ENCODE measurements at regions not wholly inside any gene's neighbourhood (a gene's known extent, or its start where the extent isn't known, plus 50 kb on each side); places are given as distances from the start of the nearest gene placed in this dataset.

- Histone ChIP-seq H3K9ac (ENCODE audit: low read length) (no peak overlapping the region), H3K9me3 (ENCODE audit: control insufficient read depth, low read length) (no peaks in the 10 kb centered on the region), H3K27me3 (ENCODE audit: control insufficient read depth, insufficient read depth, low read length) (no peaks in the 10 kb centered on the region), H3K4me3 (ENCODE audit: low read length) (no peak overlapping the region), H3K4me1 (ENCODE audit: control insufficient read depth, insufficient read depth, low read length) (peaks cover 5% of the 10 kb centered on the region), H3K36me3 (ENCODE audit: control insufficient read depth, insufficient read depth, low read length) (no peaks in the 10 kb centered on the region)
These were observed 472.4 kb downstream of the SETD4 start for GRCh38 chr21:35587841-35588380.

DNA sequence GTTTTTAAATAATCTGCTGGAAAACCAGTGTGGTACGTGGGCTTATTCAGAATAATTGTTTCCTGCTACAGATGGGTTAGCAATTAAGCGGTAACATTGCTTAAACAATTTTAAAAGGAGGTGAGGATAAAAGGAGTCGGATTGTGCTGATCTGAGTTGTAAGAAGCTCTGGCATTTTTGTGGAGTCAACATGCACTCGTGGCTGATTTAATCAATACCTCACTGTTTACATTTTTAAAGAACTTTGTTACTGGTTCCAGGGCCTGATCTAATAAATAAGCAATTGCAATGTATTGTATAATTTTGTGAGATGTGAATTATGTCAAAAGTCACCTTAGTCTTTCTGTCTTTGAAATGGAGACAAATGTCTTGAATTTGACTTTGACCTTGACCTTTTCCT lies 474.0 kb downstream of the SETD4 start:
- Histone ChIP-seq H3K9me3 (ENCODE audit: control insufficient read depth, low read length) (no peaks in the 10 kb centered on the region), H3K36me3 (ENCODE audit: control insufficient read depth, insufficient read depth, low read length) (no peaks in the 10 kb centered on the region), H3K4me1 (ENCODE audit: control insufficient read depth, insufficient read depth, low read length) (peaks cover 5% of the 10 kb centered on the region), H3K27me3 (ENCODE audit: control insufficient read depth, insufficient read depth, low read length) (no peaks in the 10 kb centered on the region), H3K9ac (ENCODE audit: low read length) (no peak overlapping the region), H3K4me3 (ENCODE audit: low read length) (no peak overlapping the region)

DNA sequence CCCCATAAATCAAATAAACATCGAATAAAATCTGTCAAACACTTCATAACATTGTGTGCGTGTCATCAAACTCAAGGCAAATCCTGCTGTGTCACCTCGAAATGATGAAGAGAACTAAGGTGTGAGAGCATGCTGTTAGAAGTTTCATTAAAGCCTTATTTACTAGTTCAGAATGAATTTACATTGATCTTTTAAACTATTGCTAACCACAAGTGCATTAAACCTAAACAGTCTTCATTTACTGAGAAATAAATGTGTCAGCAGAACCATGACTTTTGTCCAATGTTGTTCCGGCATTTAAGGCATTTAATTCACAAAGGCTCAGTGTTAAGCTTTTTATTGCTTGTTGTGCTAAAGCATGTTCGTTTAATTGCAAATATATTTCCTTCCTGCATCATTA lies 474.4 kb downstream of the SETD4 start:
- H3K4me1 ChIP-seq (ENCODE audit: control insufficient read depth, insufficient read depth, low read length): peaks cover 5% of the 10 kb centered on the region
- no peak overlapping the region for H3K4me3 ChIP-seq (ENCODE audit: low read length)
- no peaks in the 10 kb centered on the region for H3K27me3 ChIP-seq (ENCODE audit: control insufficient read depth, insufficient read depth, low read length)
- H3K9ac ChIP-seq (ENCODE audit: low read length): no peak overlapping the region
- no peaks in the 10 kb centered on the region for H3K9me3 ChIP-seq (ENCODE audit: control insufficient read depth, low read length)
- H3K36me3 ChIP-seq (ENCODE audit: control insufficient read depth, insufficient read depth, low read length): no peaks in the 10 kb centered on the region

DNA sequence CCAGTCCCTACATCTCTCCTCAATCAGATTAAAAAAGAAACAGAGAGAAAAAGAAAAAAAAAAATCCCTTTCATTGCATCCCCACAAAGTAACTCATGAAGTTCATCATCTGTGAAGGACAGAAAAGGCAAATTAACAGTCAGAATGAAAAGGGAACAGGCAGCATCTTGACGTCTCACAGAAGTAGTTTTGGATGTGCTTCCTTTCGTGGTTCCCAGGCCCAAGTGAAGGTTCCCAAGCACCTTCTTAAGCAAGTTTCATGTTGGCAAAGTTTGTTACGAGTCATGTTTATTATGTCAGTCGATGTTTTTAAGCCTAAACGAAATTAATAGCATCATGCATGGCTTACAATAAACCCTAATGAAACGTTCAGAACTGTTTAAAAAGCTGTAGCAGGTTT lies 475.2 kb downstream of the SETD4 start:
- H3K4me1 ChIP-seq (ENCODE audit: control insufficient read depth, insufficient read depth, low read length): peaks cover 5% of the 10 kb centered on the region
- no peaks in the 10 kb centered on the region for H3K9me3 ChIP-seq (ENCODE audit: control insufficient read depth, low read length)
- H3K4me3 ChIP-seq (ENCODE audit: low read length): no peak overlapping the region
- no peaks in the 10 kb centered on the region for H3K27me3 ChIP-seq (ENCODE audit: control insufficient read depth, insufficient read depth, low read length)
- no peak overlapping the region for H3K9ac ChIP-seq (ENCODE audit: low read length)
- H3K36me3 ChIP-seq (ENCODE audit: control insufficient read depth, insufficient read depth, low read length): no peaks in the 10 kb centered on the region

DNA sequence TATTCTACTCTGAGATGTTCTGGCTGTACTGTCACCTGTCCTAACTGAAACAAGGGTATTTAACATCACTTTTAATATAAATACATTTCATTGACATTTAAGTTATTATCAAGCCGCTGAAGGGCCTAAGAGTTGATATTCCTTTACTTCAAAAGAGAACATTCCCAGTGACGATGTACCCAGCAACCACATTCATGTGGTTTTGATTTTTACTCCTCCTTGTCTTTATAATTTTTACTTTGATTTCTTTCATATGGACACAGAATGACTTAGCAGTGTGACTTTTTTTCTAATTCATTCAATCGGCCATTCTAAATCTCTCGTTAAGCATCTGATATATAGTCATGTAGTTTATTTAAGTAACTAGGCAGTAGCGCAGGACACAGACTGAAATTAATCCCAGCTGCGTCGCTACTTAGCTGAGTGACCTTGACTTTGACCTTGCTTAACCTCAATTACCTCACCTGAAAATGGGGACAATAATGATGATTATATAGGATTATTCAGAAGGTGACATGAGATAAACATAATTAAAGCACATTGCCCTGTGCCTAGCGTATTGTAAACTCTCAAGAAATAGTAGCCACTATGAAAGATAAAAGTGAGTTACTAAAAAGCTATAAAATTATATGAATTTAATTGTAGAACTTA lies 476.6 kb downstream of the SETD4 start:
- H3K27me3 ChIP-seq (ENCODE audit: control insufficient read depth, insufficient read depth, low read length): no peaks in the 10 kb centered on the region
- peaks cover 5% of the 10 kb centered on the region for H3K4me1 ChIP-seq (ENCODE audit: control insufficient read depth, insufficient read depth, low read length)
- no peaks in the 10 kb centered on the region for H3K36me3 ChIP-seq (ENCODE audit: control insufficient read depth, insufficient read depth, low read length)
- H3K4me3 ChIP-seq (ENCODE audit: low read length): no peak overlapping the region
- no peaks in the 10 kb centered on the region for H3K9me3 ChIP-seq (ENCODE audit: control insufficient read depth, low read length)
- no peak overlapping the region for H3K9ac ChIP-seq (ENCODE audit: low read length)

- no peaks in the 10 kb centered on the region for H3K36me3 ChIP-seq (ENCODE audit: control insufficient read depth, insufficient read depth, low read length)
- H3K9me3 ChIP-seq (ENCODE audit: control insufficient read depth, low read length): no peaks in the 10 kb centered on the region
- no peak overlapping the region for H3K4me3 ChIP-seq (ENCODE audit: low read length)
- H3K9ac ChIP-seq (ENCODE audit: low read length): no peak overlapping the region
- H3K27me3 ChIP-seq (ENCODE audit: control insufficient read depth, insufficient read depth, low read length): no peaks in the 10 kb centered on the region
- peaks cover 5% of the 10 kb centered on the region for H3K4me1 ChIP-seq (ENCODE audit: control insufficient read depth, insufficient read depth, low read length)
These were observed 477.6 kb downstream of the SETD4 start for GRCh38 chr21:35582731-35583130.

DNA sequence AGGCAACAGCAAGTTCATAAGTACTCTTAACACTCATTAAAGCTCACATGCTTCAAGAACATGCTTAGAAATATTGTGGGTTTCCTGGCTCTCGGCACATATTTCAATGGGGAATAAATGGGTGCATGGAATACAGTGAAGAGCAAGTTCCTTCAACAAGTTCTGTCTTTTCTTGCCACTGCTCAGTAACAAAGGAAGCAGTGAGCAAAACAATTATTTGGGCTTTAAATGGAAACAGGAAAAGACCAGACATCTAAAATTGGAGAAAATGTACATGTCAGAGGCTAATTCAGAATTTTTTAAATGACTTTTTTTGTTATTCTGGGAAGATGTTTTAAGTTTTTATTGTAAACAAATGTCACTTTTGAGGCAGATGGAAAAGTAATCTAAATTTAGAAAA lies 478.7 kb downstream of the SETD4 start:
- no peak overlapping the region for H3K4me3 ChIP-seq (ENCODE audit: low read length)
- H3K36me3 ChIP-seq (ENCODE audit: control insufficient read depth, insufficient read depth, low read length): no peaks in the 10 kb centered on the region
- no peak overlapping the region for H3K9ac ChIP-seq (ENCODE audit: low read length)
- H3K9me3 ChIP-seq (ENCODE audit: control insufficient read depth, low read length): no peaks in the 10 kb centered on the region
- peaks cover 5% of the 10 kb centered on the region for H3K4me1 ChIP-seq (ENCODE audit: control insufficient read depth, insufficient read depth, low read length)
- H3K27me3 ChIP-seq (ENCODE audit: control insufficient read depth, insufficient read depth, low read length): no peaks in the 10 kb centered on the region

- Histone ChIP-seq H3K9me3 (ENCODE audit: control insufficient read depth, low read length) (no peaks in the 10 kb centered on the region), H3K9ac (ENCODE audit: low read length) (no peak overlapping the region), H3K4me3 (ENCODE audit: low read length) (no peak overlapping the region), H3K27me3 (ENCODE audit: control insufficient read depth, insufficient read depth, low read length) (no peaks in the 10 kb centered on the region), H3K36me3 (ENCODE audit: control insufficient read depth, insufficient read depth, low read length) (no peaks in the 10 kb centered on the region), H3K4me1 (ENCODE audit: control insufficient read depth, insufficient read depth, low read length) (no peaks in the 10 kb centered on the region)
These were observed 480.6 kb downstream of the SETD4 start for GRCh38 chr21:35579520-35580293.

DNA sequence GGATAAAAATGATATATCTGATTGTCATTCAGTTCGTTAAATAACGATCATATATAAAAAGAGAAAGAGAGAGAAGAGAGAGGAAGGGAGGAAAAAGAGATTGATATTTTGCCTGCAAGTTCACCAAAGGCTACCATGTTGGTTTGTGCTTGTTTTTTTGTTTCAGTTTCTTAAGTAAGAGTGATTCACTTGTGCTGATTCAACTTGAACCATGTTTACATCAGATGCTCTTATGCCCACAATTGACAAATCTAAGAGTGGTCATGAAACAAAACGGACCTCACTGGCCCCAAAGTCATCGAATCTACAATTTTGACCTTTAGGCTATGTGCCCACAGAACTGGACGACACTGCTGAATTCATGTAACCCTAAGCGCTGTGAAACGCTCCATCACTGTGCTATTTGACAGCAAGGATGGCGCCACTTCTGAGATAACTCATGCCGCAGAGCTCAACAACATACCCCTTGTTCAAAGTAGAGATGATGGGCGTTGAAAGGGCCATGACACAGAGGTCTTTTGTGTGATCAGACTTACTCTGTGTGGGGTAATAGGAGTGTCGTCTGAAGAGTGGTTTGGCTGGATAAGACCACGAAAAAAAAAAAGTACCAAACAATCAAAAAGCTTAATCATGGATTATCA lies 481.4 kb downstream of the SETD4 start:
- no peaks in the 10 kb centered on the region for H3K36me3 ChIP-seq (ENCODE audit: control insufficient read depth, insufficient read depth, low read length)
- no peaks in the 10 kb centered on the region for H3K27me3 ChIP-seq (ENCODE audit: control insufficient read depth, insufficient read depth, low read length)
- no peak overlapping the region for H3K9ac ChIP-seq (ENCODE audit: low read length)
- no peak overlapping the region for H3K4me3 ChIP-seq (ENCODE audit: low read length)
- no peaks in the 10 kb centered on the region for H3K9me3 ChIP-seq (ENCODE audit: control insufficient read depth, low read length)
- no peaks in the 10 kb centered on the region for H3K4me1 ChIP-seq (ENCODE audit: control insufficient read depth, insufficient read depth, low read length)

DNA sequence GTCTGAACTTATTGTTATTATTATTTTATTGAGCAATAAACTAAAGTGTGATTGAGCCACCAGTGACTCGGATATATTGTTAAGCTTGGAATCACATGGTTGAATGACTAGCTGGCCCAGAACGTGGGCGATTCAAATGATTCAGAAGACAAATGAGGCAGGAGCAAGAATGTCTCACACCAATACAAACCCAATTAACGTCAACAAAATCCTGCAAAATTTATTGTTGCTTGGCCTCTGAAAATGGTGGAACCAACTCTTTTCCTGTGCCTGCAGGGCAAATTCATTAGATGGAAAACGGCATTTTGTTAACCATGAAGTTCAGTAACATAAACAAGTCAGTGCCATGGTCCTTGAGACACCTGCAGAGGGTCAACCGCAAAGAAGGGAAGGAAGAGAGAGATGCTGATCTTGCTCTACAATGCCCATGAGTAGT lies 482.0 kb downstream of the SETD4 start:
- Histone ChIP-seq H3K9ac (ENCODE audit: low read length) (no peak overlapping the region), H3K36me3 (ENCODE audit: control insufficient read depth, insufficient read depth, low read length) (no peaks in the 10 kb centered on the region), H3K27me3 (ENCODE audit: control insufficient read depth, insufficient read depth, low read length) (no peaks in the 10 kb centered on the region), H3K4me3 (ENCODE audit: low read length) (no peak overlapping the region), H3K9me3 (ENCODE audit: control insufficient read depth, low read length) (no peaks in the 10 kb centered on the region), H3K4me1 (ENCODE audit: control insufficient read depth, insufficient read depth, low read length) (no peaks in the 10 kb centered on the region)

DNA sequence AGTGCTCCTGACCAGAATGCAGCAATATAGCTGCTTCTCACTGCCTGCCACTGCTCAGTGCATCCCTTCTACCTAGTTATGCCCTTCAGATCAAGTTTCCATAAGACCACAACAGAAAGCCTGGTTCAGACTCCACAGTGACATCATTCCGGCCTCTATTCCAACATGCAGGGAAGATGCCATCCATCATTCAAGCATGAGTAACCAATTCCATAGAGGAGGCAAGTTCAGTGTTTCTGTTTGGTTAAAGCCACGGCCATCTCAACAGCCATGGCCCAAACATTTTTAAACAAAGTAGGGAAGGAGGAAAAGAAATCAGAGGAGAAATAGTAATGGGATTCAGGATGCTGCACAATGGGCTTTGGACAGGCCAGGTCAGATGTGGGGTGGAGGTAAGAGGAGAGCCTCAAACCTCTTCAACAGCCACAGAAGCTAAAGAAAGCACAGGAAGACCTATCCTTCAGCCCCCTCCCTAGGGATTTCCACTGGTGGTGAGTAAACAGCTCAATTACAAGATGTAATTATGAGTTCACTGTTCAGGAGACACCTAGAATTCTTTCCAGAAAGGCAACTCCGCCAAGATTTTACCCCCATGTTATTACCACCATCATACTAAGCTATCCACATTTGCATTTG lies 484.9 kb downstream of the SETD4 start:
- H3K4me1 ChIP-seq (ENCODE audit: control insufficient read depth, insufficient read depth, low read length): no peaks in the 10 kb centered on the region
- no peak overlapping the region for H3K4me3 ChIP-seq (ENCODE audit: low read length)
- no peaks in the 10 kb centered on the region for H3K27me3 ChIP-seq (ENCODE audit: control insufficient read depth, insufficient read depth, low read length)
- no peaks in the 10 kb centered on the region for H3K9me3 ChIP-seq (ENCODE audit: control insufficient read depth, low read length)
- H3K9ac ChIP-seq (ENCODE audit: low read length): no peak overlapping the region
- no peaks in the 10 kb centered on the region for H3K36me3 ChIP-seq (ENCODE audit: control insufficient read depth, insufficient read depth, low read length)
